Hepatocyte (in vitro differentiated cells): ENCODE measurements at regions not wholly inside any gene's neighbourhood (a gene's known extent, or its start where the extent isn't known, plus 50 kb on each side); places are given as distances from the start of the nearest gene placed in this dataset.

ENCODE experiments used
- CTCF ChIP-seq: fragments of 200-600 bp; sonication (generic); IDR thresholded peaks from 2 replicates; pipeline ENCODE4 v1.5.1; 2016; ENCODE audit warnings: antibody characterized with exemption, mild to moderate bottlenecking; ENCODE audit not compliant: poor library complexity
- EZH2 ChIP-seq: fragments of 200-600 bp; sonication (generic); IDR thresholded peaks from 2 replicates; pipeline ENCODE4 v1.6.1; 2016; ENCODE audit warnings: antibody characterized with exemption, mild to moderate bottlenecking, borderline replicate concordance

GRCh38 chr9:126173401-126173800 is 153.2 kb upstream of the MVB12B start:
- TF ChIP-seq CTCF (no peak), EZH2 (no peak)
